Vagina (tissue), 2 donors: ENCODE measurements at regions not wholly inside any gene's neighbourhood (a gene's known extent, or its start where the extent isn't known, plus 50 kb on each side); places are given as distances from the start of the nearest gene placed in this dataset.

Source experiments
- DNase-seq, 2 donors: peaks; one replicate each; pipeline ENCODE4 v3.0.0-alpha.2; 2017; ENCODE audit errors: extremely low spot score in 2 of 2
- H3K27ac ChIP-seq: fragments of 200-600 bp; sonication (generic); one replicate; pipeline ENCODE4 v1.5.1; 2019
- H3K27me3 ChIP-seq: fragments of 200-600 bp; sonication (generic); one replicate; pipeline ENCODE4 v1.5.1; 2019
- H3K36me3 ChIP-seq, 2 donors: fragments of 200-600 bp; sonication (generic); one replicate each; pipeline ENCODE4 v1.5.1; 2017 to 2019
- H3K4me1 ChIP-seq: fragments of 200-600 bp; sonication (generic); one replicate; pipeline ENCODE4 v1.5.1; 2019
- H3K4me3 ChIP-seq, 2 donors: fragments of 200-600 bp; sonication (generic); 1 replicate in 1 of 2; 2 replicates in 1 of 2; pipeline ENCODE4 v1.5.1; 2016 to 2019
- H3K9me3 ChIP-seq: fragments of 200-600 bp; sonication (generic); one replicate; pipeline ENCODE4 v1.5.1; 2019
- POLR2A ChIP-seq, 2 donors: fragments of 450-650 bp; IDR thresholded peaks; one replicate each; pipeline ENCODE4 v1.6.1; 2017; ENCODE audit warnings: antibody characterized with exemption in 2 of 2, mild to moderate bottlenecking in 2 of 2, moderate library complexity in 2 of 2
- POLR2AphosphoS5 ChIP-seq, 2 donors: sonication (generic); formaldehyde crosslinking; IDR thresholded peaks; one replicate each; pipeline ENCODE4 v1.9.0; 2017; ENCODE audit warnings: antibody characterized with exemption in 2 of 2, mild to moderate bottlenecking in 2 of 2, low read depth in 1 of 2; ENCODE audit not compliant: insufficient read depth in 1 of 2
- intact Hi-C: fragments of 100-400 bp; cut with DNase I; formaldehyde crosslinking; loops from one replicate; pipeline ENCODE4 v1.15.1; 2023
- TF ChIP-seq, protein P1 (sequence below), 3 experiments: fragments of 450-650 bp in 2 of 3; fragments of 200-600 bp in 1 of 3; sonication (generic) in 1 of 3; IDR thresholded peaks; one replicate each; pipeline ENCODE4 v1.5.1; 2017 to 2019; ENCODE audit warnings: antibody characterized with exemption in 3 of 3, mild to moderate bottlenecking in 2 of 3, moderate library complexity in 2 of 3

GRCh38 chr7:42736931-42737330 lies 174.9 kb downstream of the C7orf25 start:
- intact Hi-C loops = no loop called here
- no peak overlapping the region for H3K4me3 ChIP-seq
- peaks cover 5% of the 10 kb centered on the region for H3K4me1 ChIP-seq
- no peak overlapping the region for H3K27ac ChIP-seq
- TF ChIP-seq, protein P1, sequence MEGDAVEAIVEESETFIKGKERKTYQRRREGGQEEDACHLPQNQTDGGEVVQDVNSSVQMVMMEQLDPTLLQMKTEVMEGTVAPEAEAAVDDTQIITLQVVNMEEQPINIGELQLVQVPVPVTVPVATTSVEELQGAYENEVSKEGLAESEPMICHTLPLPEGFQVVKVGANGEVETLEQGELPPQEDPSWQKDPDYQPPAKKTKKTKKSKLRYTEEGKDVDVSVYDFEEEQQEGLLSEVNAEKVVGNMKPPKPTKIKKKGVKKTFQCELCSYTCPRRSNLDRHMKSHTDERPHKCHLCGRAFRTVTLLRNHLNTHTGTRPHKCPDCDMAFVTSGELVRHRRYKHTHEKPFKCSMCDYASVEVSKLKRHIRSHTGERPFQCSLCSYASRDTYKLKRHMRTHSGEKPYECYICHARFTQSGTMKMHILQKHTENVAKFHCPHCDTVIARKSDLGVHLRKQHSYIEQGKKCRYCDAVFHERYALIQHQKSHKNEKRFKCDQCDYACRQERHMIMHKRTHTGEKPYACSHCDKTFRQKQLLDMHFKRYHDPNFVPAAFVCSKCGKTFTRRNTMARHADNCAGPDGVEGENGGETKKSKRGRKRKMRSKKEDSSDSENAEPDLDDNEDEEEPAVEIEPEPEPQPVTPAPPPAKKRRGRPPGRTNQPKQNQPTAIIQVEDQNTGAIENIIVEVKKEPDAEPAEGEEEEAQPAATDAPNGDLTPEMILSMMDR (IDR thresholded peaks at IDR 0.05) = no peak
- H3K36me3 ChIP-seq = no peaks in the 10 kb centered on the region
- H3K27me3 ChIP-seq = no peaks in the 10 kb centered on the region
- DNase-seq = no peak
- H3K9me3 ChIP-seq = no peaks in the 10 kb centered on the region

GRCh38 chr7:42735081-42735480 lies 176.8 kb downstream of the C7orf25 start:
- Histone ChIP-seq H3K4me1 (peaks cover under 1% of the 10 kb centered on the region), H3K36me3 (no peaks in the 10 kb centered on the region), H3K4me3 (no peak overlapping the region), H3K9me3 (no peaks in the 10 kb centered on the region), H3K27ac (no peak overlapping the region), H3K27me3 (no peaks in the 10 kb centered on the region)
- TF ChIP-seq, protein P1 (IDR thresholded peaks at IDR 0.05) = no peak
- TF ChIP-seq POLR2AphosphoS5 (IDR thresholded peaks at IDR 0.05; ENCODE audit: insufficient read depth in 1 of 2, low read depth in 1 of 2) = no peak
- no peak for TF ChIP-seq POLR2A (IDR thresholded peaks at IDR 0.05)
- DNase-seq = no peak
- intact Hi-C loops = no loop called here

- Histone ChIP-seq H3K4me3 (no peak overlapping the region), H3K4me1 (no peaks in the 10 kb centered on the region), H3K27me3 (no peaks in the 10 kb centered on the region), H3K27ac (no peak overlapping the region), H3K9me3 (no peaks in the 10 kb centered on the region), H3K36me3 (no peaks in the 10 kb centered on the region)
- TF ChIP-seq, protein P1 (IDR thresholded peaks at IDR 0.05) = no peak
- TF ChIP-seq POLR2AphosphoS5 (IDR thresholded peaks at IDR 0.05; ENCODE audit: insufficient read depth in 1 of 2, low read depth in 1 of 2) (no peak), POLR2A (IDR thresholded peaks at IDR 0.05) (no peak)
- intact Hi-C loops = no loop called here
- no peak for DNase-seq
Observed at GRCh38 chr7:42734568-42734967, 177.3 kb downstream of the C7orf25 start.

DNA sequence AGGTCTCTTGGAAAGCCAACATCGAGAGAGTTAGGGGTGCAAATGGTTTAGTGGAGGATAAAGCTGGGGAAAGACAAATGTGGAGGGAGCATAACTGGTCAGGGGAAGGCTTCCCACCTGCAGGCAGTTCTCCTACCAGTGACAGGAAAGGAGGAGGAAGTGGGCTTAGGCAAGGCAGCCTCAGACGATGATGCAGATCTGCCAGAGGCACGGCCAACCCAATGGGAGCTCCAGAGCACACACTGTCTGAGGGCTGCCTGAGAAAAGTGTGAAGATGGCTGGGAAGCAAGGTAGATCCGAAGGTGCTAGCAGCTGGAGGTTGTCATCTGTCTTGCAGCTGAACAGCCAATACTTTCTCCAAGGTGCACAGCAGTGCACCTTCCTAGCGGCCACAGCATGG lies 178.8 kb downstream of the C7orf25 start:
- Histone ChIP-seq H3K4me1 (no peaks in the 10 kb centered on the region), H3K27ac (no peak overlapping the region), H3K4me3 (no peak overlapping the region), H3K36me3 (no peaks in the 10 kb centered on the region), H3K27me3 (no peaks in the 10 kb centered on the region), H3K9me3 (no peaks in the 10 kb centered on the region)
- intact Hi-C loops = no loop called here
- DNase-seq = no peak
- TF ChIP-seq POLR2AphosphoS5 (IDR thresholded peaks at IDR 0.05; ENCODE audit: insufficient read depth in 1 of 2, low read depth in 1 of 2) (no peak), POLR2A (IDR thresholded peaks at IDR 0.05) (no peak)
- TF ChIP-seq, protein P1 (IDR thresholded peaks at IDR 0.05) = no peak

GRCh38 chr7:42730586-42730985 lies 181.3 kb downstream of the C7orf25 start:
- intact Hi-C loops = no loop called here
- H3K4me1 ChIP-seq = no peaks in the 10 kb centered on the region

More at GRCh38 chr7:42730586-42730985, 181.3 kb downstream of the C7orf25 start:
- H3K9me3 ChIP-seq = no peaks in the 10 kb centered on the region
- H3K36me3 ChIP-seq = no peaks in the 10 kb centered on the region
- H3K4me3 ChIP-seq = no peak overlapping the region
- H3K27me3 ChIP-seq = no peaks in the 10 kb centered on the region
- H3K27ac ChIP-seq = no peak overlapping the region
- DNase-seq = no peak
- no peak for TF ChIP-seq POLR2AphosphoS5 (IDR thresholded peaks at IDR 0.05; ENCODE audit: insufficient read depth in 1 of 2, low read depth in 1 of 2)
- TF ChIP-seq, protein P1 (IDR thresholded peaks at IDR 0.05) = no peak
- TF ChIP-seq POLR2A (IDR thresholded peaks at IDR 0.05) = no peak
